K562 (cell line): ENCODE measurements at regions not wholly inside any gene's neighbourhood (a gene's known extent, or its start where the extent isn't known, plus 50 kb on each side); places are given as distances from the start of the nearest gene placed in this dataset.

Experiments
- ATAC-seq: fragments of 200-7000 bp; cut with Tn5 transposase; 3 replicates; pipeline ENCODE4 v1.9.1; 2020; ENCODE audit warnings: moderate library complexity
- BruUV-seq: library from RNA; stranded (reverse); fragments of 400-500 nt; replicated peaks from 2 replicates; lab custom pipeline; 2021; lab: Mats Ljungman, UMichigan
- CTCF ChIA-PET: fragments of 300-600 bp; formaldehyde crosslinking; extraction: SDS; loops from one replicate; lab custom pipeline; 2021; ENCODE audit warnings: low intra/inter-chr PET ratio; lab: Yijun Ruan, JAX
- POLR2A ChIA-PET: fragments of 300-600, 350-650 bp; sonication (Branson Sonifier 250); formaldehyde crosslinking; extraction: SDS; loops from one replicate; lab custom pipeline; 2021; ENCODE audit warnings: antibody characterized with exemption, inconsistent platforms; lab: Yijun Ruan, JAX
- DNase-seq, 4 experiments: peaks; one replicate each; pipeline versions ENCODE4 v3.0.0 to v3.0.0-alpha.2; 2011 to 2018; ENCODE audit warnings: low spot score in 3 of 4, mixed read lengths in 3 of 4; ENCODE audit errors: extremely low read depth in 1 of 4
- FAIRE-seq: peaks from 2 replicates; lab custom pipeline; 2011; peaks lifted over from hg19 to GRCh38; lab: Jason Lieb, UNC
- H2AFZ ChIP-seq: 2 replicates; pipeline ENCODE4 v1.6.0; 2011; ENCODE audit warnings: low read depth, low read length, control low read depth, inconsistent platforms
- H3K27ac ChIP-seq: fragments of 200-600 bp; 3 replicates; pipeline ENCODE4 v1.8.0; 2011; ENCODE audit warnings: low read depth, mild to moderate bottlenecking, control low read depth, inconsistent platforms, low read length, moderate library complexity, mixed read lengths; ENCODE audit errors: extremely low read depth
- H3K27me3 ChIP-seq, 2 experiments: fragments of 300-600 bp in 1 of 2; 2 replicates in 1 of 2; 3 replicates in 1 of 2; pipeline versions ENCODE4 v1.6.0 to v1.8.0; 2011; ENCODE audit warnings: inconsistent platforms in 2 of 2, low read length in 2 of 2, mild to moderate bottlenecking in 1 of 2, mixed read lengths in 1 of 2, moderate library complexity in 1 of 2; ENCODE audit not compliant: control insufficient read depth in 2 of 2, insufficient read depth in 2 of 2
- H3K36me3 ChIP-seq: fragments of 300-600 bp; 3 replicates; pipeline ENCODE4 v1.8.0; 2011; ENCODE audit warnings: mild to moderate bottlenecking, low read length, inconsistent platforms; ENCODE audit not compliant: control insufficient read depth, insufficient read depth
- H3K4me1 ChIP-seq, 2 experiments: fragments of 200-600 bp in 1 of 2; replicated peaks in 1 of 2; 2 replicates in 1 of 2; 3 replicates in 1 of 2; pipeline versions ENCODE4 v1.5.1 to v1.8.0; 2011; ENCODE audit warnings: inconsistent platforms in 2 of 2, low read length in 2 of 2, mild to moderate bottlenecking in 1 of 2, mixed read lengths in 1 of 2, moderate library complexity in 1 of 2; ENCODE audit not compliant: control insufficient read depth in 2 of 2, insufficient read depth in 2 of 2
- H3K4me2 ChIP-seq: 2 replicates; pipeline ENCODE4 v1.6.1; 2011; ENCODE audit warnings: low read length, control low read depth, inconsistent platforms, mixed read lengths; ENCODE audit not compliant: insufficient read depth
- H3K4me3 ChIP-seq: fragments of 200-600 bp; sonication (generic), shearing (Covaris generic); 2 replicates; pipeline ENCODE4 v1.5.1; 2016; ENCODE audit warnings: control low read depth, inconsistent platforms
- H3K79me2 ChIP-seq: fragments of 200-600 bp; 3 replicates; pipeline ENCODE4 v1.8.0; 2011; ENCODE audit warnings: low read length, inconsistent platforms; ENCODE audit not compliant: control insufficient read depth, insufficient read depth
- H3K9ac ChIP-seq, 2 experiments: 2 replicates each; pipeline versions ENCODE4 v1.6.0 to v1.6.1; 2011; ENCODE audit warnings: low read depth in 2 of 2, low read length in 2 of 2, control low read depth in 1 of 2, inconsistent platforms in 1 of 2, mild to moderate bottlenecking in 1 of 2, mixed read lengths in 1 of 2; ENCODE audit not compliant: insufficient read depth in 1 of 2
- H3K9me1 ChIP-seq: one replicate; pipeline ENCODE4 v1.6.0; 2011; ENCODE audit warnings: inconsistent platforms, mild to moderate bottlenecking, low read length, moderate library complexity; ENCODE audit not compliant: control insufficient read depth, insufficient read depth
- H3K9me3 ChIP-seq: replicated peaks from 2 replicates; pipeline ENCODE4 v1.5.1; 2011; ENCODE audit warnings: low read depth, low read length, inconsistent platforms; ENCODE audit not compliant: control insufficient read depth, insufficient read depth
- H4K20me1 ChIP-seq: replicated peaks from 2 replicates; pipeline ENCODE4 v1.6.1; 2011; ENCODE audit warnings: low read length, inconsistent platforms, mixed read lengths; ENCODE audit not compliant: control insufficient read depth, insufficient read depth
- CEBPB ChIP-seq: fragments of 450-650 bp; IDR thresholded peaks from 2 replicates; pipeline ENCODE4 v1.6.1; 2016; ENCODE audit warnings: missing genetic modification characterization, missing compliant biosample characterization
- CUX1 ChIP-seq: fragments of 200-800 bp; sonication (Bioruptor generic); IDR thresholded peaks from 2 replicates; pipeline ENCODE4 v1.6.1; 2016; ENCODE audit warnings: missing genetic modification characterization, missing compliant biosample characterization
- MBD2 ChIP-seq: sonication (generic); IDR thresholded peaks from 2 replicates; pipeline ENCODE4 v1.6.1; 2016; ENCODE audit warnings: low read depth, borderline replicate concordance
- POLR2AphosphoS5 ChIP-seq: IDR thresholded peaks from 2 replicates; pipeline ENCODE4 v1.6.1; 2011; ENCODE audit warnings: mild to moderate bottlenecking, low read depth, low read length, moderate library complexity; ENCODE audit not compliant: control insufficient read depth, insufficient read depth
- RAD21 ChIP-seq, 2 experiments: fragments of 250-450 bp in 1 of 2; fragments of 450-650 bp in 1 of 2; sonication (Bioruptor Pico) in 1 of 2; formaldehyde crosslinking in 1 of 2; IDR thresholded peaks in 1 of 2; conservative IDR thresholded peaks in 1 of 2; 2 replicates each; pipeline versions ENCODE4 v1.4.0 to v1.8.0; 2020 to 2022; ENCODE audit warnings: mild to moderate bottlenecking in 2 of 2, moderate library complexity in 1 of 2
- SMC3 ChIP-seq: conservative IDR thresholded peaks from 2 replicates; pipeline ENCODE4 v1.6.1; 2011; ENCODE audit warnings: low read depth, low read length, improper control_type of control experiment; ENCODE audit not compliant: insufficient read depth
- ZNF253 ChIP-seq: fragments of 250-450 bp; sonication (Bioruptor Pico); conservative IDR thresholded peaks from 2 replicates; pipeline ENCODE4 v1.6.1; 2021; ENCODE audit warnings: mild to moderate bottlenecking
- WGBS: fragments of 100-300 bp; shearing (Covaris generic); methylation state at CpG from one replicate; pipeline ENCODE4 v1.1.6; 2016; ENCODE audit warnings: low coverage, mixed read lengths; ENCODE audit not compliant: insufficient coverage; ENCODE audit errors: missing lambda C conversion rate; 5-methylcytosine and 5-hydroxymethylcytosine counted together
- in situ Hi-C: fragments of 300-500 bp; cut with MboI; formaldehyde crosslinking; loops from 4 replicates; pipeline ENCODE4 v1.15.0; 2018; ENCODE audit warnings: inconsistent platforms, mixed read lengths
- intact Hi-C: fragments of 100-400 bp; cut with micrococcal nuclease; formaldehyde crosslinking; loops from 2 replicates; pipeline ENCODE4 v1.14.2; 2022
- TF ChIP-seq, protein P1 (sequence below), 3 experiments: IDR thresholded peaks in 2 of 3; conservative IDR thresholded peaks in 1 of 3; 2 replicates each; pipeline ENCODE4 v1.5.1; 2011 to 2012; ENCODE audit warnings: low read length in 3 of 3, mild to moderate bottlenecking in 3 of 3, control low read depth in 2 of 3, improper control_type of control experiment in 1 of 3, inconsistent platforms in 1 of 3, low read depth in 1 of 3, mixed read lengths in 1 of 3, moderate library complexity in 1 of 3; ENCODE audit not compliant: insufficient read depth in 2 of 3
- TF ChIP-seq, protein P2 (sequence below): fragments of 450-650 bp; IDR thresholded peaks from 2 replicates; pipeline ENCODE4 v1.6.1; 2016

GRCh38 chr9:97109194-97109811 lies 70.4 kb upstream of the CTSV start:
- H3K36me3 ChIP-seq, result no peaks in the 10 kb centered on the region
- no peak overlapping the region for H3K27ac ChIP-seq
- CTCF ChIA-PET, result interaction anchor here (1.1 to 2.1 kb wide), 2 partner anchors 13 to 252 kb away, joined by 3 to 10 read pairs; no protein-coding TSS in a partner anchor
- DNase-seq (peak; percentile 7 to 70 (median 23)), FAIRE-seq (peak; percentile 81), ATAC-seq (peak; percentile 96)
- H3K4me3 ChIP-seq, result no peak overlapping the region
- H3K27me3 ChIP-seq, result peaks cover 2 to 17% of the 10 kb centered on the region in 2 experiments; a peak in 2 of 5 replicates
- H3K9ac ChIP-seq, result no peak overlapping the region
- in situ Hi-C loops, result no loop called here
- no peaks in the 10 kb centered on the region for H4K20me1 ChIP-seq
- no TSS peak for BruUV-seq
- intact Hi-C loops, result loop anchor here (1.0 to 10.0 kb wide), 2 partner anchors 252 to 665 kb away; no protein-coding TSS in a partner anchor
- H3K4me2 ChIP-seq, result no peak overlapping the region
- H3K9me3 ChIP-seq, result no peaks in the 10 kb centered on the region
- POLR2A ChIA-PET, result no interaction called here
- no peaks in the 10 kb centered on the region for H3K9me1 ChIP-seq
- H2AFZ ChIP-seq, result no peak overlapping the region
- no peaks in the 10 kb centered on the region for H3K79me2 ChIP-seq
- 0% methylated on average over 4 of the region's 4 CpGs for WGBS
- H3K4me1 ChIP-seq, result no peaks in the 10 kb centered on the region
- TF ChIP-seq, protein P1, sequence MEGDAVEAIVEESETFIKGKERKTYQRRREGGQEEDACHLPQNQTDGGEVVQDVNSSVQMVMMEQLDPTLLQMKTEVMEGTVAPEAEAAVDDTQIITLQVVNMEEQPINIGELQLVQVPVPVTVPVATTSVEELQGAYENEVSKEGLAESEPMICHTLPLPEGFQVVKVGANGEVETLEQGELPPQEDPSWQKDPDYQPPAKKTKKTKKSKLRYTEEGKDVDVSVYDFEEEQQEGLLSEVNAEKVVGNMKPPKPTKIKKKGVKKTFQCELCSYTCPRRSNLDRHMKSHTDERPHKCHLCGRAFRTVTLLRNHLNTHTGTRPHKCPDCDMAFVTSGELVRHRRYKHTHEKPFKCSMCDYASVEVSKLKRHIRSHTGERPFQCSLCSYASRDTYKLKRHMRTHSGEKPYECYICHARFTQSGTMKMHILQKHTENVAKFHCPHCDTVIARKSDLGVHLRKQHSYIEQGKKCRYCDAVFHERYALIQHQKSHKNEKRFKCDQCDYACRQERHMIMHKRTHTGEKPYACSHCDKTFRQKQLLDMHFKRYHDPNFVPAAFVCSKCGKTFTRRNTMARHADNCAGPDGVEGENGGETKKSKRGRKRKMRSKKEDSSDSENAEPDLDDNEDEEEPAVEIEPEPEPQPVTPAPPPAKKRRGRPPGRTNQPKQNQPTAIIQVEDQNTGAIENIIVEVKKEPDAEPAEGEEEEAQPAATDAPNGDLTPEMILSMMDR (IDR thresholded peaks at IDR 0.05 in 2 of 3, conservative IDR thresholded peaks at IDR 0.05 in 1 of 3; ENCODE audit: insufficient read depth in 2 of 3, low read depth in 1 of 3, low read length in 3 of 3), result peak; percentile 69 to 86 (median 74)
- TF ChIP-seq ZNF253 (CRISPR knock-in tag), result no peak
- no peak for TF ChIP-seq CEBPB (tag)
- no peak for TF ChIP-seq CUX1
- peak; percentile 66 for TF ChIP-seq SMC3
- no peak for TF ChIP-seq POLR2AphosphoS5
- TF ChIP-seq RAD21 (CRISPR knock-in tag; conservative IDR thresholded peaks at IDR 0.05 in 1 of 2, IDR thresholded peaks at IDR 0.05 in 1 of 2), result peak; percentile 85 to 92
- TF ChIP-seq MBD2, result no peak
- TF ChIP-seq, protein P2, sequence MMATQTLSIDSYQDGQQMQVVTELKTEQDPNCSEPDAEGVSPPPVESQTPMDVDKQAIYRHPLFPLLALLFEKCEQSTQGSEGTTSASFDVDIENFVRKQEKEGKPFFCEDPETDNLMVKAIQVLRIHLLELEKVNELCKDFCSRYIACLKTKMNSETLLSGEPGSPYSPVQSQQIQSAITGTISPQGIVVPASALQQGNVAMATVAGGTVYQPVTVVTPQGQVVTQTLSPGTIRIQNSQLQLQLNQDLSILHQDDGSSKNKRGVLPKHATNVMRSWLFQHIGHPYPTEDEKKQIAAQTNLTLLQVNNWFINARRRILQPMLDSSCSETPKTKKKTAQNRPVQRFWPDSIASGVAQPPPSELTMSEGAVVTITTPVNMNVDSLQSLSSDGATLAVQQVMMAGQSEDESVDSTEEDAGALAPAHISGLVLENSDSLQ, result 0 out of 2 replicates have a peak, but pooled peaks have one; percentile 9
